Thyroid gland (tissue), 4 donors: ENCODE measurements at regions not wholly inside any gene's neighbourhood (a gene's known extent, or its start where the extent isn't known, plus 50 kb on each side); places are given as distances from the start of the nearest gene placed in this dataset.

Source experiments
- DNase-seq, 2 donors: peaks; one replicate each; pipeline ENCODE4 v3.0.0-alpha.2; 2019
- H3K27ac ChIP-seq, 3 donors: fragments of 200-600 bp; sonication (generic); 1 replicate in 2 of 3; 2 replicates in 1 of 3; pipeline ENCODE4 v1.5.1; 2016 to 2019; ENCODE audit warnings: mild to moderate bottlenecking in 1 of 3, moderate library complexity in 1 of 3
- H3K27me3 ChIP-seq: fragments of 200-600 bp; sonication (generic); one replicate; pipeline ENCODE4 v1.5.1; 2019
- H3K36me3 ChIP-seq, 2 donors: fragments of 200-600 bp; sonication (generic); one replicate each; pipeline ENCODE4 v1.5.1; 2016 to 2019
- H3K4me1 ChIP-seq, 2 donors: fragments of 200-600 bp; sonication (generic); one replicate each; pipeline ENCODE4 v1.5.1; 2017 to 2019
- H3K4me3 ChIP-seq, 3 donors: fragments of 200-600 bp; sonication (generic); replicated peaks in 1 of 3; 1 replicate in 2 of 3; 2 replicates in 1 of 3; pipeline ENCODE4 v1.5.1; 2016; ENCODE audit warnings: mild to moderate bottlenecking in 1 of 3
- H3K9me3 ChIP-seq: fragments of 200-600 bp; sonication (generic); one replicate; pipeline ENCODE4 v1.5.1; 2017
- CTCF ChIP-seq, 6 experiments: fragments of 200-600 bp in 3 of 6; fragments of 450-650 bp in 3 of 6; sonication (generic) in 3 of 6; IDR thresholded peaks; one replicate each; pipeline ENCODE4 v1.5.1; 2016 to 2019; ENCODE audit warnings: antibody characterized with exemption in 6 of 6, mild to moderate bottlenecking in 2 of 6, inconsistent platforms in 1 of 6, moderate library complexity in 1 of 6
- POLR2A ChIP-seq, 2 donors: fragments of 450-650 bp; IDR thresholded peaks; one replicate each; pipeline ENCODE4 v1.6.1; 2017; ENCODE audit warnings: antibody characterized with exemption in 2 of 2, mild to moderate bottlenecking in 2 of 2, moderate library complexity in 1 of 2
- WGBS, 2 donors: methylation state at CpG; one replicate each; pipeline ENCODE4 v1.1.5; 2017; 5-methylcytosine and 5-hydroxymethylcytosine counted together
- intact Hi-C: fragments of 100-400 bp; cut with DNase I; formaldehyde crosslinking; loops from one replicate; pipeline ENCODE4 v1.15.1; 2023

DNA sequence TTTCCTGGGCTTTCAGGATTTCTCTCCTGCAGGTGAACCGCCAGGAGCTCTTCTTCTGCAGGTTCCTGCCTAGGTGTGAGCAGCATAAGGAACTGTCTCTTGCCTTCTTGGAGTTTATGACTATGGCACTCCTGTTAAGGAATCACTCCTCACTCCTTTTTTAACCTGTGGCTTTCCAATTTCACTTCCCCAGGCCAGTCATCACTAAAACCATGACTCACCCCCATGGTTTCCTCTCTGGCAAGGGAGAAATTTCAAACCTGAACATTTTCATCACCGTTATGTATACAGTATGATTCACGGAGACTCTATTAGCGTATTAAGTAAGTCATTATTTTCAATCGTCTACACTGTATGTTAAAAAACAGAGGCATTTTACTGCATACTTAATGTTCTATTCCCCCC, 78.2 kb upstream of the ARID1B start:
- Histone ChIP-seq H3K4me1 (no peaks in the 10 kb centered on the region), H3K4me3 (no peak overlapping the region)
- 82 to 91% methylated on average over 5 of the region's 5 CpGs for WGBS, 2 donors

DNA sequence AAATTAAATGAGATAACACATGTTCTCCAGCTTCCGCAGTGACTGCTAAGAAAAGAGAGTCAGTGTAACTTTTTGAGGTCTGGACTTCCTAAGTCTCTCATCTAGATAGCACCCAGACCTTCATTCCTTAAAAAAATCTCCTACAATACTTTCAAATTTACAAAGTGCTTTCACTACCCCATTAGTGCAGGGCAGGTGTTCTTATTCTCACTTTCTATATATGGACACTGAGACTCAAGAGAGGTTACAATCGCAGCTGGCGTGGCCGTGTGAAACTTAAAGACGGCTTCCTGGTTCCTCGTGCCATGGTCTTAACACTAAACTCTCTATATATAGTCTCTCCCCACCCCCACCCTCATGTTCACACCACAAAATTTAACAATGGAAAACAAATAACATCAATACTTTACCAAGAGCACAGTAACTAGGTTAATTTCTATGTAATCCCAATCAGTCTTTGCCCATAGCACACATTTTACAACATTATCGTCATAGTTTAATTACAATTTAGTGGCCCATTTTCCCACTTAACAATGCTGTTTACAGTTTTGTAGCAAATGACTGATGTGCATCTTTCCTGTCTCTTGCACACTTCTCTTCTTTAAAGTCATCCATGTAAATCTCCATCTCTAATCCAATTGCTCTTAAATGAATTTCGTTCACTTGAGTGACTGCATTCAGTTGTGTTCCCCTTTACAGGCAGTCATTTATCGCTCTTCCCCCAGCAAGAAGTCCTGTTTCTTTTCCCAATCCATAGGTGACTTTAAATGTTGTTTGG, 78.8 kb upstream of the ARID1B start:
- H3K4me1 ChIP-seq: no peaks in the 10 kb centered on the region
- H3K9me3 ChIP-seq: no peaks in the 10 kb centered on the region
- no peak overlapping the region for H3K27ac ChIP-seq
- DNase-seq: no peak
- intact Hi-C loops: no loop called here
- no peaks in the 10 kb centered on the region for H3K36me3 ChIP-seq
- H3K4me3 ChIP-seq: no peak overlapping the region
- H3K27me3 ChIP-seq: no peaks in the 10 kb centered on the region
- TF ChIP-seq CTCF (IDR thresholded peaks at IDR 0.05) (no peak), POLR2A (IDR thresholded peaks at IDR 0.05) (no peak)
- WGBS, 2 donors: 86 to 92% methylated on average over 9 of the region's 9 CpGs

More for the DNA sequence above, 78.2 kb upstream of the ARID1B start:
- no peaks in the 10 kb centered on the region for H3K9me3 ChIP-seq
- intact Hi-C loops: no loop called here
- H3K27ac ChIP-seq: no peak overlapping the region
- no peak for DNase-seq
- TF ChIP-seq POLR2A (IDR thresholded peaks at IDR 0.05) (no peak), CTCF (IDR thresholded peaks at IDR 0.05) (no peak)
- H3K36me3 ChIP-seq: no peaks in the 10 kb centered on the region
- no peaks in the 10 kb centered on the region for H3K27me3 ChIP-seq

- intact Hi-C loops: no loop called here
- TF ChIP-seq CTCF (IDR thresholded peaks at IDR 0.05) (no peak), POLR2A (IDR thresholded peaks at IDR 0.05) (no peak)
- H3K36me3 ChIP-seq: no peaks in the 10 kb centered on the region
- no peak overlapping the region for H3K27ac ChIP-seq
- no peak overlapping the region for H3K4me3 ChIP-seq
- 83 to 89% methylated on average over 5 of the region's 5 CpGs for WGBS, 2 donors
- no peaks in the 10 kb centered on the region for H3K4me1 ChIP-seq
- no peaks in the 10 kb centered on the region for H3K27me3 ChIP-seq
- DNase-seq: no peak
- H3K9me3 ChIP-seq: no peaks in the 10 kb centered on the region
Observed at GRCh38 chr6:156697225-156697830, 79.8 kb upstream of the ARID1B start.

DNA sequence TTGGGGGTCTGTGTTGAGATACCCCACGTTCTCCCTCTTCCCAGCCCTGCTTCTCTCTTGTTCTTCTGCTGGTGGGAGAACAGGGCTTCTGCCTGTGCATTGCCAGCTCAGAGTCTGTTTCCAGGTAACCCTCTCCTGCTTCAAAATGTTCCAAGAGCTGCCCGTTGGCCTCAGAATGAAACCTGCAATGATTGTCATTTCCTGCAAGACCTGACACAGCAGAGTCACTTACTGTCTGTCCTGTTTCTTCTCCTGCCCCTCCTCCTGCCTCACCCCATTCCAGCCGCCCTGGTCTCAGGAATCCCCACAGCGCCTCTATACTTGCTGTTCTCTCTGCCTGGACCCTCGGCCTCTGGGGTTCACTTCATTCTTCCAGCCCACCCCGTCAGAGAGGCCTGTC, 81.4 kb upstream of the ARID1B start:
- TF ChIP-seq CTCF (IDR thresholded peaks at IDR 0.05): no peak
- TF ChIP-seq POLR2A (IDR thresholded peaks at IDR 0.05): no peak
- no peak for DNase-seq
- H3K4me1 ChIP-seq: no peaks in the 10 kb centered on the region
- no peak overlapping the region for H3K4me3 ChIP-seq
- H3K9me3 ChIP-seq: no peaks in the 10 kb centered on the region
- no peaks in the 10 kb centered on the region for H3K27me3 ChIP-seq
- WGBS, 2 donors: 85 to 89% methylated on average over 6 of the region's 6 CpGs
- intact Hi-C loops: no loop called here
- H3K27ac ChIP-seq: no peak overlapping the region
- H3K36me3 ChIP-seq: no peaks in the 10 kb centered on the region

DNA sequence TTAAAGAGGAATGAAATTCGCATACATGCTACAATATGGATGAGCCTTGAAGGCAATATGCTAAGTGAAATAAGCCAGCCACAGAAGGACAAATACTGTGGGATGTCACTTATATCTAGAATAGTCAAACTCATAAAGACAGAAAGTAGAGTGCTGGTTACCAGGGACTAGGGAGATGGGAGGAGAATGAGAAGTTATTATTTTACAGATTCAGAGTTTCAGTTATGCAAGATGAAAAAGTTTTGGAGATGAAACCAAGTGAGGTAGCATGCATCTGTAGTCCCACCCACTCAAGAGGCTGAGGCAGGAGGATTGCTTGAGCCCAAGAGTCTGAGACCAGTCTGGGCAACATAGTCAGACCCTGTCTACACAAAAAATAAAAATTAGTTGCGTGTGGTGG, 82.5 kb upstream of the ARID1B start:
- H3K4me1 ChIP-seq: no peaks in the 10 kb centered on the region
- no peak for DNase-seq
- intact Hi-C loops: no loop called here
- TF ChIP-seq POLR2A (IDR thresholded peaks at IDR 0.05) (no peak), CTCF (IDR thresholded peaks at IDR 0.05) (no peak)
- no peaks in the 10 kb centered on the region for H3K27me3 ChIP-seq
- 92 to 94% methylated on average over 2 of the region's 2 CpGs for WGBS, 2 donors
- H3K36me3 ChIP-seq: no peaks in the 10 kb centered on the region
- H3K4me3 ChIP-seq: no peak overlapping the region
- no peak overlapping the region for H3K27ac ChIP-seq
- no peaks in the 10 kb centered on the region for H3K9me3 ChIP-seq
